Hematopoietic multipotent progenitor cell (in vitro differentiated cells): ENCODE measurements at regions not wholly inside any gene's neighbourhood (a gene's known extent, or its start where the extent isn't known, plus 50 kb on each side); places are given as distances from the start of the nearest gene placed in this dataset.
A peak's percentile ranks its signal among the peaks of the same experiment; 100 is the strongest.

ENCODE experiments used
- DNase-seq, 3 donors: peaks; one replicate each; pipeline ENCODE4 v3.0.0-alpha.2; 2011 to 2015; ENCODE audit warnings: low read depth in 2 of 3, low spot score in 2 of 3

- DNase-seq: no peak
These were observed 339.5 kb upstream of the C1orf87 start for GRCh38 chr1:60413091-60413490.

GRCh38 chr1:60411591-60411990, 338.0 kb upstream of the C1orf87 start:
- no peak for DNase-seq

- DNase-seq: no peak
These were observed 329.2 kb upstream of the C1orf87 start for GRCh38 chr1:60402816-60403215.

- no peak for DNase-seq
These were observed 328.6 kb upstream of the C1orf87 start for GRCh38 chr1:60402216-60402615.

- peak in 1 of 3 donors; percentile 3 for DNase-seq
These were observed 320.9 kb upstream of the C1orf87 start for GRCh38 chr1:60394436-60394835.

GRCh38 chr1:60390593-60391282, 317.2 kb upstream of the C1orf87 start:
- DNase-seq: no peak

- DNase-seq: no peak
These were observed 314.8 kb upstream of the C1orf87 start for GRCh38 chr1:60388092-60388987.

GRCh38 chr1:60387175-60387574, 313.6 kb upstream of the C1orf87 start:
- DNase-seq: no peak

GRCh38 chr1:60386249-60386648, 312.7 kb upstream of the C1orf87 start:
- DNase-seq: no peak

- DNase-seq: no peak
These were observed 302.6 kb upstream of the C1orf87 start for GRCh38 chr1:60376196-60376595.

GRCh38 chr1:60374537-60374936, 301.0 kb upstream of the C1orf87 start:
- no peak for DNase-seq

- no peak for DNase-seq
These were observed 294.0 kb upstream of the C1orf87 start for GRCh38 chr1:60367532-60367931.

- no peak for DNase-seq
These were observed 285.9 kb upstream of the C1orf87 start for GRCh38 chr1:60359431-60359830.

- DNase-seq: no peak
These were observed 277.0 kb upstream of the C1orf87 start for GRCh38 chr1:60350531-60350930.

- no peak for DNase-seq
These were observed 275.3 kb upstream of the C1orf87 start for GRCh38 chr1:60348884-60349283.

GRCh38 chr1:60345621-60346020, 272.1 kb upstream of the C1orf87 start:
- DNase-seq: no peak

- no peak for DNase-seq
These were observed 271.5 kb upstream of the C1orf87 start for GRCh38 chr1:60345049-60345448.

GRCh38 chr1:60343736-60344135, 270.2 kb upstream of the C1orf87 start:
- DNase-seq: no peak

GRCh38 chr1:60342569-60342968, 269.0 kb upstream of the C1orf87 start:
- DNase-seq: no peak

- no peak for DNase-seq
These were observed 267.7 kb upstream of the C1orf87 start for GRCh38 chr1:60341274-60341673.

GRCh38 chr1:60331647-60332046, 258.1 kb upstream of the C1orf87 start:
- DNase-seq: no peak

- no peak for DNase-seq
These were observed 256.1 kb upstream of the C1orf87 start for GRCh38 chr1:60329651-60330050.
